Left renal cortex interstitium (tissue), 4 donors: ENCODE measurements at regions not wholly inside any gene's neighbourhood (a gene's known extent, or its start where the extent isn't known, plus 50 kb on each side); places are given as distances from the start of the nearest gene placed in this dataset.

Experiments used
- DNase-seq, 4 donors: peaks; one replicate each; pipeline ENCODE4 v3.0.0-alpha.2; 2013; ENCODE audit warnings: low read depth in 4 of 4, low spot score in 2 of 4, missing footprints in 1 of 4

DNA sequence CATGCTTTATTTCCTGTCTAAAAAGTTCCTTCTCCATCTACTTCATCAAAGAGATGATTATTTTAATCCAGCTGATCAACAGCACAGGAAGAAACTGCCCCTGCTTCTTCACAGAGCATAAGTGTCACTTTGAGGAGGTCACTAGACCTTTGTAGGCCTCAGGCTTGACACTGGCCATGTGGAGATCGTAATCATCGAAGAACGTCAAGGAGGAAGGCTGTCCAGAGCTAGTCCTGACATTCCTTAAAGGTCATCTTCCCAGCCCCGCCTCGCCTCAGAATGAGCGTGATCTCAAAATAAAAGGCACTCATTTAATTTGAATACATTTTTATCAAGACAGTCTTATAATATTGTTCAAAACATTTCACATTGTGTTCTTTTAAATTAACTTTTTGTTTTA, 445.7 kb upstream of the CDH4 start:
- DNase-seq, result no peak

DNA sequence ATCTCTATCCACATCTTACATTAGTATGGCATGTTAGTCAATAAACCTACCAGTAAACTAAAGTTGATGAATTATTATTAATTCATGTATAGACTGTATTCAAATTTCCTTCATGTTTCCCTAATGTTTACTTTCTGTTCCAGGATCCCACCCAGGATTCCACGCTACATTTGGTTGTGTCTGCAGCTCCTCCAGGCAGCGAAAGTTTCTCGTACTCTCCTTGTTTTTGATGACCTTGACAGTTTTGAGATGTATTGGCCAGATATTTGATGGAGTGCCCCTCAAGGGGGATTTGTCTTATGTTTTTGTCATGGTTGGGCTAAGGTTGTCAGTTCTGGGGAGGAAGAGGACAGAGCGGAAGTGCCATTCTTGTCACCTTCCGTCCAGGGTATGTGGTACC, 445.2 kb upstream of the CDH4 start:
- DNase-seq, result no peak

DNA sequence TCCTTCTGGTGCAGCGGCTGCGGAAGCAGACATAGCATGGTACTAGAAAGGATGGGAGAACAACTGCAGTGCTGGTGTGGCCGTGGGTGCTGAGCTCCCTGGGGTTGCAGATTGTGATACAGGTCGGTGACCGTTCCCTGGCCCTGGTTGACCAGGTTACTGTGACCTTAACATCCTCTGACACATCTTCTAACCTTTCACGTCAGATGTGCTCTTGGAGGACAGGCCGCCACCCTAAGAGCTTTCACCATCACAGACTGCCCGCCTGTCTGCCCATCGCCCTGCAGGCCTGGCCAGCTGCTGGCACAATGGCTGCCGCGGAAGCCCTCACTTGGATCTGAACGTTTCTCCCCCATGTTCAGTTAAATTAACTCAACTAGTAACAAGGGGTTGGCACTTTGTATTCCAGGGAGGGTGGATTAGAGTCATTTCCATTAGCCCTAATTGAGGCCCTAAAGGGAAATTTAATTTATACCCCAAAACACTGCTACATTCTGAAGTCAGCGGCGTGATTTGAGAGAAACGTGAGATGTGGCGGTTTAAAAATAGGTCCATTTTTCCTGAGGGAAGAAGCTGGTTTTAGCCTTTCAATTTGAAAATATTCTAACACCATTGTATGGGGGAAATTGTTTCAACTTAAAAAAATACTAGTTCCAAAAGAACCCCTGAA, 443.9 kb upstream of the CDH4 start:
- no peak for DNase-seq

GRCh38 chr20:60808701-60809100, 443.4 kb upstream of the CDH4 start:
- no peak for DNase-seq

DNA sequence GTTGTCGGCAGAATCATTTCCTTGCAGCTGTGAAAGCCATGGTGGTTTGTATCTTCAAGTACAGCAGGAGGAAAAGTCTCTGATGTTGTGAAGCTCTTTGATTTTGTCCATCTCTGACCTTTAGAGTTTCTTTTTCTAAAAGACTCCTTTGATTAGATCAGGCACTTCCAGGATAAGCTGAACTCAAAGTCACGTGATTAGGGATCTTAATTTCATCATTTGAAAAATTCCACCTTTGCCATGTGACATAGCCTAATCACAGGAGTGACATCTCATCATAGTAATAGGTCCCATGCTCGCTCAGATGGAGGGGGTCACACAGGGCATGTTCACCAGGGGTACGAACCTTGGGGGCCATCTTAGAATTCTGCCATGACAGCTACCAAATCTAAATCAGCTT, 441.5 kb upstream of the CDH4 start:
- DNase-seq, result no peak

GRCh38 chr20:60812561-60812960, 439.5 kb upstream of the CDH4 start:
- no peak for DNase-seq

GRCh38 chr20:60813066-60813465, 439.0 kb upstream of the CDH4 start:
- DNase-seq, result no peak

DNA sequence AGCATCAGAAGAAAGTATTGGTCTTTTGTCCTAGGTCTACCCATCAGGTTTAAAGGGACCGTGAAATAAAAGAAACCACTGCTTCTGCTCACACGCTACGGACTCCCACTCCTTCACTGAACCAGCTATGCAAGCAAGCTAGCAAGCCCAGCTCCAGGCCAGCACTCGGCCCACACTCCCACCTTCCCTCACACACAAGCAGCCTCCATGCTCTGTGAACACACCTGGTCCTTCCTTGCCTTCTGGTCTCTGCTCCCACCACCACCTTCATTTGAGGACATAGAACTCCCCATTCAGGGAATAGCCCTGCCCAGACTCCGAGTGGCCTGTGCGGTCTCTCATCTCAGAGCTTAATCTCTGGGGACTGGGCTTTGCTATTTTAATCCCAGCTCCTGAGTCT, 436.4 kb upstream of the CDH4 start:
- DNase-seq, result no peak

- DNase-seq, result no peak
Measured at GRCh38 chr20:60816901-60817300, 435.2 kb upstream of the CDH4 start.

GRCh38 chr20:60817891-60818290, 434.2 kb upstream of the CDH4 start:
- no peak for DNase-seq

- no peak for DNase-seq
Measured at GRCh38 chr20:60819511-60819910, 432.6 kb upstream of the CDH4 start.

GRCh38 chr20:60820149-60820548, 431.9 kb upstream of the CDH4 start:
- no peak for DNase-seq

DNA sequence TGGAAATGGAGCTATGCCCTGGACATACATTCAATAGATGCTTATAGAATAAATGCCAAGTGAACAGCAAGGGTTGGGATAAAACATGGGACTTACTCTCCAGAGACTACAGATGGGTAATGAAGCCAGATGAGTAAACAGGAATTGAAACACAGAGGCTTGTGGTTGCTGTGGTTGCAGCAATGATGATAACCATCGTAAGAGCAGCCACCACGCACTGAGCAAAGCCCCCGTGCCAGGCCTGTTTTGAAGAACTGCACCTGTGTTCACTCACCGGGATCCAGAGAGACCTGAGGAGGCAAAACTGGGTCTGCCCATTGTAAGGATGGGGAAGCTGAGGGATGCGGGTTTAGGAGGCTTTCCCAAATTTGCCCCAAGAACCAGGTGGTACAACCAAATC, 431.1 kb upstream of the CDH4 start:
- DNase-seq, result no peak

DNA sequence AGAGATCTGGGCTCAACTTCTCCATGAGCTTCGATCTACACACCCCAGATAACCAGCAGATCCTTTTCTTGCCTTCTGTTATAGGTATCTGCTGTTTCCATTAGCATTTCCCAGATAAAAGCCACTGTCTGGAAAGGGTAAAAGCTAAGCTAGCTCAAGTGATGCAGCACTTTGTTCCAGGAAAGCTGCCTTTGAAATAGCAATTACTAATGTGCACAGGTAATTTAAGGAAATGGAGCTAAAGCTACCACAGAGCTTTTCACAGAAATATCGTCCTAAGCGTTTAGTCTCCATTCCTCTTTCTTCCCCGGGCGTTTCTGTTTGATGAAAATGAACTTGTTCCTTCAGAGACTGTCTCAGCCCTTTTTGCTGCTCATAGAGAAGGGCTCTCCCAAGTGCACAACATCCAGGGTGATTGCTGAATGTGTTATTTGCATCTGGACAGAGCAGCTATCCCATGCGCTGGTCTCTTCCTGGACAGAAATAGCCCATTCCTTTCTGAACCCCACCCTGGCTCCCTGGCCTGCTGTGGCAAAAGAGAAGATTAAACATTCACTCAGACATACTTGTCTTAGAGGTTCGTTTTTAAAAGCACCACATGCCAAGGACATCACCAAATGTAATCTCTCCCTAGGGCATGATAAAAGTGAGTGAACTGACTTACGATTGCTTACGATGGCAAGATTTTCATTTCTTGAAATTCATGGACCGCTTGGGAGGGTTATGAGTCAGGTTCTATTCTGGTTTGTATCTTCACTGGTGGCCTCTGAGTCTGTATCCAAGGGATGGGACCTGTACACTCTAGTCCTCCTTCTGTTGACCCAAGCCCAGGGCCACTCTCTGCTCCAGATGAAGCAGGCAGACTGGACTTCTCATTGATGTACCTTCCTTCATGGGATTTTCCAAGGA, 429.1 kb upstream of the CDH4 start:
- no peak for DNase-seq

DNA sequence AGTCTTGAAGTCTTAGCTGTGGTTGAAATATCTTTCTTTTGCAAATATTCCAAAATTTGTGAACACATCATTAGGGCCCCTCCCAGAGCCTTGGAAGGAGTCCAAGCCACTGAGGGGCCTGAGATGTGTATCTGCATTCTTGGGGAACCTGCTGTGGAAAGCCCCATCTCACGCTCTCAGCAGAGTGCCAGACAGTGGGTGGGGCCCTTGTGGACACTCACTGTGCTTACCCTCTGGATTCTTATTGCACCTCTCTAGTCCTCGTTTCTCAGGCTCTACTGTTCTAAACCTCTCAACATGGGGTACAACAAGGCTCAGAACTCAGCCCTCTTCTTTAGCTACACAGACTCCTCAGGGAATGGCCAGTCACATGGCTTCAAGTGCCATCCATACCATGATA, 416.2 kb upstream of the CDH4 start:
- no peak for DNase-seq

GRCh38 chr20:60837173-60837770, 414.8 kb upstream of the CDH4 start:
- DNase-seq, result no peak

DNA sequence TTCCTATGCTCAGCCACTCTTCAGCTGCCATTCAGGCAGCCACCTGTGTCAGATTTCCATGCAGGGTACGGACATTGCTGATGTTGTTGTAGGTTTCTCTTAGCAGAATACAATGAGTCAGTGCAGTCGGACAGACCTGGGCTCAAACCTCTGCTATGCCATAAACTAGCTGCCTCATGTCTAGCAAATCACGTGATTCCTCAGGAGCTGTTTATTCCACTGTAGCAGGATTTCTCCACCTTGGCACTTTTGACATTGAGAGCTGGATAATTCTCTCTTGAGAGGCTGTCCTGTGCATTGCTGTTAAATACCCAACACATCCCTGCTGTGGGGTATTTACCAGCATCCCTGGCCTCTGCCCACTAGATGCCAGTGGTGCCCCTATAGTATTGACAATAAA, 413.8 kb upstream of the CDH4 start:
- no peak for DNase-seq

DNA sequence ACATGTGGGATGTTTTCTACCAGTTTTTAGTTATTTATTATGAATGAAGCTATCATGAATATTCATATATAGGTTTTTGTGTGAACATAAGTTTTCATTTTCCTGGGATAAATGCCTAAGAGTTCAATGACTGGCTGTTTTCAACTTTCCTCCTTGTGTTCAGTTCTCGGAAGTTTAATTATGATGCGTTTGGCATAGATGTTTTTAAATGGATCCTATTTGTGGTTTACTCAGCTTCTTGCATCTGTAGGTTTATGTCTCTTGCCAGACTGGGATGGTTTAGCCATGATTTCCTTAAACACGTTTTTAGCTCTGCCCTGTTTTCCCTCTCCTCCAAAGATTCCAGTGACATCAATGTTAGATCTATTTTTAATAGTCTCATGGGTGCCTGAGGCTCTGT, 411.1 kb upstream of the CDH4 start:
- no peak for DNase-seq

DNA sequence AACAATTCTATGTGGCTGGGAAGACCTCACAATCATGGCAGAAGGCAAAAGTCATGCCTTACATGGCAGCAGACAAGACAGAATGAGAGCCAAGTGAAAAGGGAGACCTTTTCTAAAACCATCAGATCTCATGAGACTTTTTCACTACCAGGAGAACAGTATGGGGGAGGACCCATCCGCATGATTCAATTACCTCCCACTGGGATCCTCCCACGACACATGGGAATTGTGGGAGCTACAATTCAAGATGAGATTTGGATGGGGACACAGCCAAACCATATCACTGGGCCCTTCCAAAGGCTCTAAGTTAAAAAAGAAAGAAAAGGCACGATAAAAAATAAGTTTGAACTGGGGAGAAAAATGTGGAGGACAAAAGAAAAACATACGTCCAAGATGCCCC, 406.9 kb upstream of the CDH4 start:
- no peak for DNase-seq

- DNase-seq, result peak in 1 of 4 donors; percentile 19
Measured at GRCh38 chr20:60851826-60852704, 400.0 kb upstream of the CDH4 start.

DNA sequence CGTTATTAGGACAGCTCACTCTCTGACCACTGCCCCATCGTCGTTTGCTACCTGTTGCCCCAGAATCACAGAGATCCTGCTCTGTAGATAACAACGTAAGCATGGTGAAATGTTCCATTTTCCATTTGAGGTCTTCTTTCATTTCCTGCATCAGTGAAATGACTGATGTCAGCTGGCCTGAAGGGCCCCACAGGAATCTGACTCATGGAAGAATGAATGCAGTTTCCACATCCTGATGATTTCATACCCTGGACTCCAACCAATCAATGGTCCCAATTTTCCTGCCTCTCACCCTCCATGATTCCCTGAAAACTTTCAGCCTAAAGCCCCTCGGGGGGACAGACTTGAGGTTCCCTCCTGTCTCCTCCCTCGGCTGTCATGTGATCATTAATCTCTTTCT, 394.4 kb upstream of the CDH4 start:
- DNase-seq, result no peak
